ENCODE measurements at regions not wholly inside any gene's neighbourhood (a gene's known extent, or its start where the extent isn't known, plus 50 kb on each side); places are given as distances from the start of the nearest gene placed in this dataset.

DNA sequence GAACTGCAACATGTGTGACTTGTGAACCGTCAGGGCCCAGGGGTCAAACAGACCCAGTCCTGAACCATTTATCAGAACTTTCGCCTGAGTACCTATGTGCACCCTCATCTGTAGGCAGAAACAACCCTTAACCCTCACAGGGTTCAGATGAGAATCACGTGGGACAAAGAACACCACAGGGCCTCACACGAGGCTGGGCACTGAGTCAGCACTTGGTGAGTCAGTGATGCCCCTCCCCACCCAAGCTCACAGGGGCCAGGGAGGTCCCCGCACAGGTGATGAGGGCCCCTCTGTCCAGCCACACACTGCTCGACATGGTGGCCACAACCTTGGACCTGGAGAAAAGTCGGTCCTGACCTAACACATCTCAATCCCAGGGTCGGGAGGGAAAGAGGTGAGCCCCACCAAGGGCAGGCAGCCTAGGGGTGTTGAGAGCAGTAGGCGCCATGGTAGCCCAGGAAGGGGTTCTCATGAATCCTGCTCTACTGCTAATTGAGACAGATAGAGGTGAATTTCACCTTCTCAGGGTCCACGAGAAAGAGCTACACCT, 176.4 kb downstream of the SHANK2 start:
- peaks cover 22% of the 10 kb centered on the region for H3K9me3 Mint-ChIP-seq
- no peak overlapping the region for H3K27ac ChIP-seq
- H3K36me3 Mint-ChIP-seq = no peaks in the 10 kb centered on the region

DNA sequence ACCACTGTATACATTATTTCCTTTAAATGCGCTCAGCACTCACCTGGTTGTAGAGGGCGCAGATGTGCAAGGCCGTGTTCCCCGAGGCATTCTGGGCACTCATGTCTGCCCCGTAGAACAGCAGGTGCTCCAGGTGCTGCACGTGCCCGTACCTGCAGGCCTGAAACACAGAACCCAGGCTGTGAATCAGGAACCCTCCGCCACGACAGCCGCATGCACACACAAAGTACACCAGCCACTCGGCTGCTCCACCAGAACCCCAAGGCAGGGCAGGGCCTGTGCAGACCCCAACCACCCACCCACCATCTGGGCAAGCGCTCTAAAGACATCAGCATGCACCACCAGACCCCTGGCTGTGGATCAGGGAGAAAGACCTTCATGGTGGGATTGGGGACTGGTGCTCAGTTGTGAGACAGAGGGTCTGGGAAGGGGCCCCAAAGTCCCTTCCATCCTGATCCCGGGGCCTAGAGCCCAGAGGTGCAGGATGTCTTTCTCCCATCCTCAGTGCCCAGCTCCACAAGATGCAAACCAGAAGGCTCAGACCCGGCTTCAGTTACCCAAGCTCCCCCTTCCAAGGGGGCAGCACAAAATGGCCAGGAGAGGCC, 177.2 kb downstream of the SHANK2 start:
- Mint-ChIP-seq H3K27me3 (ENCODE audit: insufficient read depth, low read depth) (peaks cover 6% of the 10 kb centered on the region), H3K9me3 (peaks cover 22% of the 10 kb centered on the region), H3K4me1 (peaks cover 2% of the 10 kb centered on the region), H3K36me3 (no peaks in the 10 kb centered on the region), H3K27ac (no peak overlapping the region), H3K4me3 (no peak overlapping the region)
- no peaks in the 10 kb centered on the region for H3K9me3 ChIP-seq (ENCODE audit: low read depth)
- no peak for DNase-seq (ENCODE audit: low spot score)
- H3F3A ChIP-seq (ENCODE audit: low read depth) = no peaks in the 10 kb centered on the region
- H3K4me2 ChIP-seq = no peak overlapping the region
- no peaks in the 10 kb centered on the region for H3K4me1 ChIP-seq
- H3K36me3 ChIP-seq = no peaks in the 10 kb centered on the region
- H3K27me3 ChIP-seq = no peaks in the 10 kb centered on the region
- no peak overlapping the region for H3K4me3 ChIP-seq
- no peak overlapping the region for H2AFZ ChIP-seq (replicated peaks)
- H3K79me2 ChIP-seq (ENCODE audit: low read depth) = no peaks in the 10 kb centered on the region
- no peak overlapping the region for H3K27ac ChIP-seq
- TF ChIP-seq EZH2 (IDR thresholded peaks at IDR 0.05) = no peak
- TF ChIP-seq, protein P1, sequence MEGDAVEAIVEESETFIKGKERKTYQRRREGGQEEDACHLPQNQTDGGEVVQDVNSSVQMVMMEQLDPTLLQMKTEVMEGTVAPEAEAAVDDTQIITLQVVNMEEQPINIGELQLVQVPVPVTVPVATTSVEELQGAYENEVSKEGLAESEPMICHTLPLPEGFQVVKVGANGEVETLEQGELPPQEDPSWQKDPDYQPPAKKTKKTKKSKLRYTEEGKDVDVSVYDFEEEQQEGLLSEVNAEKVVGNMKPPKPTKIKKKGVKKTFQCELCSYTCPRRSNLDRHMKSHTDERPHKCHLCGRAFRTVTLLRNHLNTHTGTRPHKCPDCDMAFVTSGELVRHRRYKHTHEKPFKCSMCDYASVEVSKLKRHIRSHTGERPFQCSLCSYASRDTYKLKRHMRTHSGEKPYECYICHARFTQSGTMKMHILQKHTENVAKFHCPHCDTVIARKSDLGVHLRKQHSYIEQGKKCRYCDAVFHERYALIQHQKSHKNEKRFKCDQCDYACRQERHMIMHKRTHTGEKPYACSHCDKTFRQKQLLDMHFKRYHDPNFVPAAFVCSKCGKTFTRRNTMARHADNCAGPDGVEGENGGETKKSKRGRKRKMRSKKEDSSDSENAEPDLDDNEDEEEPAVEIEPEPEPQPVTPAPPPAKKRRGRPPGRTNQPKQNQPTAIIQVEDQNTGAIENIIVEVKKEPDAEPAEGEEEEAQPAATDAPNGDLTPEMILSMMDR (IDR thresholded peaks at IDR 0.05) = no peak
- no peak overlapping the region for H3K9ac ChIP-seq
- no peaks in the 10 kb centered on the region for H4K20me1 ChIP-seq (ENCODE audit: low read depth)

More for the DNA sequence above, 176.4 kb downstream of the SHANK2 start:
- Histone ChIP-seq H3F3A (ENCODE audit: low read depth) (no peaks in the 10 kb centered on the region), H3K9ac (no peak overlapping the region), H3K27me3 (no peaks in the 10 kb centered on the region), H3K79me2 (ENCODE audit: low read depth) (no peaks in the 10 kb centered on the region), H4K20me1 (ENCODE audit: low read depth) (no peaks in the 10 kb centered on the region), H3K36me3 (no peaks in the 10 kb centered on the region), H3K4me2 (no peak overlapping the region), H3K4me3 (no peak overlapping the region), H2AFZ (replicated peaks) (no peak overlapping the region), H3K4me1 (no peaks in the 10 kb centered on the region), H3K9me3 (ENCODE audit: low read depth) (no peaks in the 10 kb centered on the region)
- no peak for DNase-seq (ENCODE audit: low spot score)
- H3K4me1 Mint-ChIP-seq = peaks cover 5% of the 10 kb centered on the region
- H3K4me3 Mint-ChIP-seq = no peak overlapping the region
- no peak for TF ChIP-seq EZH2phosphoT487 (IDR thresholded peaks at IDR 0.05)
- TF ChIP-seq EZH2 (IDR thresholded peaks at IDR 0.05) = no peak
- TF ChIP-seq, protein P1 (IDR thresholded peaks at IDR 0.05) = no peak
- H3K27ac Mint-ChIP-seq = no peak overlapping the region
- H3K27me3 Mint-ChIP-seq (ENCODE audit: insufficient read depth, low read depth) = peaks cover 6% of the 10 kb centered on the region

DNA sequence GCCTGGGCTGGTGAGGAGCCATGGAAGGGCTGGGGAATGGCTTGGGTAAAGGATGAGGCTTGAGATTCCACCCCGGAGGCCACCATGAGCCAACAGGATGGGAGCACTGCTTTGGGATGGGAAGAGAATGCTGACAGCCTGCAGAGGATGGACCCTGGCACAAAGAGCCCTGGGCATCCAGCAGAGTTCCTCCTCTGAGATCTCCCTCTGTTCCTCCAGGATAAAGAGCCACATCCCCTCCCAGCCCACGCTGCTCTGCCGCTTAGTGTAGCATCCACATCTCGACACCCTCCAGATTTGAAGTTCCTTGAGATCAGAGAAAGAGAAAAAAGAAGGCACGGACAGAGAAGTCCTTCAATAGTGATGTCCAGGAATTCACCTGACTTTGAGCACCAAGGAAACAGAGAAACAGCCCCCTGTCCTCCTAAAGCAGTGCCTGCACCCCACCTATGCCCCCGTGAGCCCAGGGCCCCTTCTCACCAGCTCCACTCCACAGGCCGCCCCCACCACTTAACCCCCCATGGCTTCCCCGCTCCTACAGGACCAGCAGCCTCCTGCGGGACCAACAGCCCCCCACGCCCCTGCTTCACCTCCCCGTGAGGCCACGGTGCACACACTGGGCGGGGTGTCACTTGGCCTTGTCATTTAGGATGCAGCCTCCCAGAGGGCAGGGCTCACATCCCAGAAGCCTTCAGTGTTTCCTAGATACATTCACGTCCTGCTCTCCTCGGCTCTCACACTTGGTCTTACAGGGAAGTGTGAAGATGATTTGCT, 180.5 kb downstream of the SHANK2 start:
- peaks cover 5% of the 10 kb centered on the region for H3K9me3 Mint-ChIP-seq
- Histone ChIP-seq H3K9ac (no peak overlapping the region), H3K4me3 (no peak overlapping the region), H3K4me1 (no peaks in the 10 kb centered on the region), H3K27ac (no peak overlapping the region), H3K79me2 (ENCODE audit: low read depth) (no peaks in the 10 kb centered on the region), H2AFZ (replicated peaks) (no peak overlapping the region), H3K36me3 (no peaks in the 10 kb centered on the region), H3K9me3 (ENCODE audit: low read depth) (no peaks in the 10 kb centered on the region), H3K27me3 (no peaks in the 10 kb centered on the region), H4K20me1 (ENCODE audit: low read depth) (no peaks in the 10 kb centered on the region), H3K4me2 (no peak overlapping the region), H3F3A (ENCODE audit: low read depth) (no peaks in the 10 kb centered on the region)
- no peak for DNase-seq (ENCODE audit: low spot score)
- no peaks in the 10 kb centered on the region for H3K27me3 Mint-ChIP-seq (ENCODE audit: insufficient read depth, low read depth)
- no peaks in the 10 kb centered on the region for H3K4me1 Mint-ChIP-seq
- no peak for TF ChIP-seq EZH2phosphoT487 (IDR thresholded peaks at IDR 0.05)
- TF ChIP-seq EZH2 (IDR thresholded peaks at IDR 0.05) = no peak
- TF ChIP-seq, protein P1 (IDR thresholded peaks at IDR 0.05) = no peak
- H3K27ac Mint-ChIP-seq = no peak overlapping the region
- H3K36me3 Mint-ChIP-seq = no peaks in the 10 kb centered on the region
- H3K4me3 Mint-ChIP-seq = no peak overlapping the region
